HEK293 (cell line): ENCODE measurements at regions not wholly inside any gene's neighbourhood (a gene's known extent, or its start where the extent isn't known, plus 50 kb on each side); places are given as distances from the start of the nearest gene placed in this dataset.

Source experiments
- CTCF ChIP-seq: fragments of 450-650 bp; formaldehyde crosslinking; IDR thresholded peaks from 2 replicates; pipeline ENCODE4 v1.5.1; 2016; ENCODE audit warnings: missing biosample characterization, missing genetic modification characterization
- GLI4 ChIP-seq: fragments of 450-650 bp; formaldehyde crosslinking; IDR thresholded peaks from 2 replicates; pipeline ENCODE4 v1.5.1; 2016; ENCODE audit warnings: missing biosample characterization, missing genetic modification characterization
- PRDM2 ChIP-seq: fragments of 450-650 bp; formaldehyde crosslinking; IDR thresholded peaks from 2 replicates; pipeline ENCODE4 v1.5.1; 2016; ENCODE audit warnings: missing biosample characterization, missing genetic modification characterization, borderline replicate concordance
- ZFHX2 ChIP-seq: fragments of 450-650 bp; formaldehyde crosslinking; conservative IDR thresholded peaks from 2 replicates; pipeline ENCODE4 v1.5.1; 2016; ENCODE audit warnings: missing biosample characterization, missing genetic modification characterization
- ZNF174 ChIP-seq: fragments of 450-650 bp; formaldehyde crosslinking; IDR thresholded peaks from 2 replicates; pipeline ENCODE4 v1.5.0; 2017; ENCODE audit warnings: missing biosample characterization, mild to moderate bottlenecking, missing genetic modification characterization
- ZNF274 ChIP-seq, 2 experiments: fragments of 200-500 bp in 1 of 2; fragments of 450-650 bp in 1 of 2; sonication (Bioruptor generic) in 1 of 2; formaldehyde crosslinking in 1 of 2; IDR thresholded peaks; 2 replicates each; pipeline versions ENCODE4 v1.5.1 to v1.6.1; 2014 to 2016; ENCODE audit warnings: borderline replicate concordance in 1 of 2, inconsistent platforms in 1 of 2, low read length in 1 of 2, missing biosample characterization in 1 of 2, missing genetic modification characterization in 1 of 2
- ZNF280C ChIP-seq: fragments of 450-650 bp; formaldehyde crosslinking; IDR thresholded peaks from 2 replicates; pipeline ENCODE4 v1.5.1; 2016; ENCODE audit warnings: missing biosample characterization, missing genetic modification characterization
- ZNF341 ChIP-seq: fragments of 450-650 bp; formaldehyde crosslinking; IDR thresholded peaks from 2 replicates; pipeline ENCODE4; 2016; ENCODE audit warnings: low read depth, missing biosample characterization, missing genetic modification characterization
- ZNF514 ChIP-seq: fragments of 450-650 bp; formaldehyde crosslinking; IDR thresholded peaks from 2 replicates; pipeline ENCODE4 v1.5.1; 2016; ENCODE audit warnings: missing biosample characterization, missing genetic modification characterization
- ZNF692 ChIP-seq: fragments of 450-650 bp; formaldehyde crosslinking; IDR thresholded peaks from 2 replicates; pipeline ENCODE4 v1.5.1; 2016; ENCODE audit warnings: missing biosample characterization, missing genetic modification characterization
- ZNF792 ChIP-seq: fragments of 450-650 bp; formaldehyde crosslinking; IDR thresholded peaks from 2 replicates; pipeline ENCODE4 v1.5.1; 2016; ENCODE audit warnings: missing biosample characterization, missing genetic modification characterization

GRCh38 chr3:63167113-63167512 is 111.0 kb upstream of the SYNPR start:
- TF ChIP-seq PRDM2 (no peak), ZNF792 (tag by site-specific recombination) (no peak), CTCF (tag by site-specific recombination) (no peak), ZNF514 (tag by site-specific recombination) (no peak), ZNF280C (tag by site-specific recombination) (no peak), ZNF692 (tag by site-specific recombination) (no peak), GLI4 (tag by site-specific recombination) (no peak), ZNF274 (IDR thresholded peaks at IDR 0.05; ENCODE audit: low read length) (no peak), ZNF274 (tag by site-specific recombination; IDR thresholded peaks at IDR 0.05; ENCODE audit: borderline replicate concordance) (no peak), ZNF341 (tag by site-specific recombination) (no peak), ZNF174 (tag by site-specific recombination) (no peak), ZFHX2 (tag by site-specific recombination) (no peak)
